ENCODE measurements at regions not wholly inside any gene's neighbourhood (a gene's known extent, or its start where the extent isn't known, plus 50 kb on each side); places are given as distances from the start of the nearest gene placed in this dataset.

DNA sequence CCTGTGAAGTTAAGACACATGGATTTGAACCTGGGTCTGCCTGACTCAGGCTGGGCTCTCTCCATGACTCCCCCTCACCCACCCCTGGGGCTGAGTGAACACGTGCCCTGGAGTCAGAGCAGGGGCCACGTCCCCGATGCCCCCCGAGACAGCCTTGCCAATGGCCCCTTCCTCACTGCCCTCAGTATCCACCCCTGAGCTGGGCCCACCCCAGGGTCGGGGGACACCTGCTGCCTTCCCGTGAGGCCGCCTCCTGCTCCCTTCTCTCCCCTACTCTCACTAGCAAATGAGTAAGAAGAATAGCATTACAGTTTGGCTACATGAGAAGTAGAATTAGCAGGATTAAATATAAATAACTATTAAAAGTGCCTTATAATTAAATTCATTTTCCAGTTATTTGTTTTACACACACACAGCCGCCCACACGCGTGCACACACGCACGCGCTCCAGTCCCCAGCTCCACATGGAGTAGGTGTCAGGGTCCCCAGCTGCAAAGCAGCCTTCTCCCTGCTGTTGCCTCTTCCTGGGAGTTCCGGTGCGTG, 117.4 kb upstream of the LINGO1 start:
- Histone ChIP-seq H4K20me1 (ENCODE audit: insufficient read depth) (no peaks in the 10 kb centered on the region), H3K9me3 (ENCODE audit: low read length) (no peaks in the 10 kb centered on the region), H2AFZ (ENCODE audit: low read depth, low read length) (no peak overlapping the region), H3K4me2 (ENCODE audit: low read length) (no peak overlapping the region), H3F3A (ENCODE audit: insufficient read depth, low read length, poor library complexity, severe bottlenecking) (no peaks in the 10 kb centered on the region), H3K9me2 (ENCODE audit: insufficient read depth, low read length) (no peaks in the 10 kb centered on the region), H3K27ac (ENCODE audit: low read length) (no peak overlapping the region), H3K27me3 (ENCODE audit: insufficient read depth, low read depth, low read length) (no peaks in the 10 kb centered on the region), H3K79me2 (replicated peaks; ENCODE audit: insufficient read depth, low read length) (no peaks in the 10 kb centered on the region), H3K9ac (ENCODE audit: low read length) (no peak overlapping the region), H3K36me3 (ENCODE audit: insufficient read depth, low read length) (no peaks in the 10 kb centered on the region), H3K4me3 (ENCODE audit: low read length) (no peak overlapping the region)
- TF ChIP-seq EP300 (conservative IDR thresholded peaks at IDR 0.05; ENCODE audit: poor library complexity, severe bottlenecking) = no peak
- TF ChIP-seq SMC3 (conservative IDR thresholded peaks at IDR 0.05; ENCODE audit: poor library complexity) = no peak
- no peak for TF ChIP-seq TAF1 (IDR thresholded peaks at IDR 0.05; ENCODE audit: low read depth)
- TF ChIP-seq, protein P1, sequence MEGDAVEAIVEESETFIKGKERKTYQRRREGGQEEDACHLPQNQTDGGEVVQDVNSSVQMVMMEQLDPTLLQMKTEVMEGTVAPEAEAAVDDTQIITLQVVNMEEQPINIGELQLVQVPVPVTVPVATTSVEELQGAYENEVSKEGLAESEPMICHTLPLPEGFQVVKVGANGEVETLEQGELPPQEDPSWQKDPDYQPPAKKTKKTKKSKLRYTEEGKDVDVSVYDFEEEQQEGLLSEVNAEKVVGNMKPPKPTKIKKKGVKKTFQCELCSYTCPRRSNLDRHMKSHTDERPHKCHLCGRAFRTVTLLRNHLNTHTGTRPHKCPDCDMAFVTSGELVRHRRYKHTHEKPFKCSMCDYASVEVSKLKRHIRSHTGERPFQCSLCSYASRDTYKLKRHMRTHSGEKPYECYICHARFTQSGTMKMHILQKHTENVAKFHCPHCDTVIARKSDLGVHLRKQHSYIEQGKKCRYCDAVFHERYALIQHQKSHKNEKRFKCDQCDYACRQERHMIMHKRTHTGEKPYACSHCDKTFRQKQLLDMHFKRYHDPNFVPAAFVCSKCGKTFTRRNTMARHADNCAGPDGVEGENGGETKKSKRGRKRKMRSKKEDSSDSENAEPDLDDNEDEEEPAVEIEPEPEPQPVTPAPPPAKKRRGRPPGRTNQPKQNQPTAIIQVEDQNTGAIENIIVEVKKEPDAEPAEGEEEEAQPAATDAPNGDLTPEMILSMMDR (IDR thresholded peaks at IDR 0.05; ENCODE audit: poor library complexity, severe bottlenecking) = no peak
- TF ChIP-seq RAD21 (conservative IDR thresholded peaks at IDR 0.05) = no peak
- no peak for TF ChIP-seq MXI1 (conservative IDR thresholded peaks at IDR 0.05; ENCODE audit: poor library complexity, severe bottlenecking)
- no peak for TF ChIP-seq EZH2 (IDR thresholded peaks at IDR 0.05; ENCODE audit: borderline replicate concordance, insufficient read depth, low read length, poor library complexity, severe bottlenecking)
- TF ChIP-seq POLR2AphosphoS5 (IDR thresholded peaks at IDR 0.05) = no peak
- TF ChIP-seq, protein P2, sequence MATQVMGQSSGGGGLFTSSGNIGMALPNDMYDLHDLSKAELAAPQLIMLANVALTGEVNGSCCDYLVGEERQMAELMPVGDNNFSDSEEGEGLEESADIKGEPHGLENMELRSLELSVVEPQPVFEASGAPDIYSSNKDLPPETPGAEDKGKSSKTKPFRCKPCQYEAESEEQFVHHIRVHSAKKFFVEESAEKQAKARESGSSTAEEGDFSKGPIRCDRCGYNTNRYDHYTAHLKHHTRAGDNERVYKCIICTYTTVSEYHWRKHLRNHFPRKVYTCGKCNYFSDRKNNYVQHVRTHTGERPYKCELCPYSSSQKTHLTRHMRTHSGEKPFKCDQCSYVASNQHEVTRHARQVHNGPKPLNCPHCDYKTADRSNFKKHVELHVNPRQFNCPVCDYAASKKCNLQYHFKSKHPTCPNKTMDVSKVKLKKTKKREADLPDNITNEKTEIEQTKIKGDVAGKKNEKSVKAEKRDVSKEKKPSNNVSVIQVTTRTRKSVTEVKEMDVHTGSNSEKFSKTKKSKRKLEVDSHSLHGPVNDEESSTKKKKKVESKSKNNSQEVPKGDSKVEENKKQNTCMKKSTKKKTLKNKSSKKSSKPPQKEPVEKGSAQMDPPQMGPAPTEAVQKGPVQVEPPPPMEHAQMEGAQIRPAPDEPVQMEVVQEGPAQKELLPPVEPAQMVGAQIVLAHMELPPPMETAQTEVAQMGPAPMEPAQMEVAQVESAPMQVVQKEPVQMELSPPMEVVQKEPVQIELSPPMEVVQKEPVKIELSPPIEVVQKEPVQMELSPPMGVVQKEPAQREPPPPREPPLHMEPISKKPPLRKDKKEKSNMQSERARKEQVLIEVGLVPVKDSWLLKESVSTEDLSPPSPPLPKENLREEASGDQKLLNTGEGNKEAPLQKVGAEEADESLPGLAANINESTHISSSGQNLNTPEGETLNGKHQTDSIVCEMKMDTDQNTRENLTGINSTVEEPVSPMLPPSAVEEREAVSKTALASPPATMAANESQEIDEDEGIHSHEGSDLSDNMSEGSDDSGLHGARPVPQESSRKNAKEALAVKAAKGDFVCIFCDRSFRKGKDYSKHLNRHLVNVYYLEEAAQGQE (IDR thresholded peaks at IDR 0.05; ENCODE audit: borderline replicate concordance) = no peak

DNA sequence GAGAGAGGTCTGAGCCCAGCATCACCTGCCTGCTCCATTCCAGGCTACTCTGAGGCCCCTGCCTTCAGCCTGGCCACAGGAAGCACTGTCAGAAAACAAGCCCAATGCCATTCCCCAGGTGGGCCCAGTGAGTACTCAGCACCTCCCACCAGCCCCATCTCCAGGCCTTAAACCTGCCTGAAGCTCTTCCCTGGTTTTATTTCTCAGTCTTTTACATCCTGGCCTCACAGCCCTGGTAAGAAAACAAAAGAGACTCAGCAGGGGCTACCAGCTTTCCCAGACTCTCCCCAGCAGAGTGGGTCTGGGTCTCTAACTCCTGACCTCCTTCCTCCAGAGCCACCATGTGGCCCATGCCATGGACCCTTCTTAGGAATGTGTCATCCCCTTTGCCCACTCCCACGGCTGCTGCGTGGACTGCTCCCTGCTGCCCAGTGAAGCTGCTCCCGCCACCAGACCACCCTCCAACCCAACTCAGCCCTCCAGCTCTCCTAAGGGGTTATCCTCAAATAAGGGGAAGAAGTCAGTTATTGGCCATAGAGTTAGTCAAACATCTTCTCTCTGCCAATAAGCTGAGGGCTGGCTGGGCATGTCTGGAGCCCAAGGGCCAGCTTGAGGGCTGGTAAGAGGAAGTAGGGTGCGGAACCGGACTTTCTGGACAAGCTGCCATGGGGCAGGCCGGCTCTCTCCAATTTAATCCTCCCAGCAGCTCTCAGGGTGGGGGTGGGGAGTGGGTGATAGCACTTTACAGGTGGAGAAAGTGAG, 116.7 kb upstream of the LINGO1 start:
- H3K9me2 ChIP-seq (ENCODE audit: insufficient read depth, low read length) = no peaks in the 10 kb centered on the region
- no peaks in the 10 kb centered on the region for H4K20me1 ChIP-seq (ENCODE audit: insufficient read depth)
- no peaks in the 10 kb centered on the region for H3K9me3 ChIP-seq (ENCODE audit: low read length)
- H3K27me3 ChIP-seq (ENCODE audit: insufficient read depth, low read depth, low read length) = no peaks in the 10 kb centered on the region
- H3K4me2 ChIP-seq (ENCODE audit: low read length) = no peak overlapping the region
- no peaks in the 10 kb centered on the region for H3K36me3 ChIP-seq (ENCODE audit: insufficient read depth, low read length)
- no peak overlapping the region for H3K4me3 ChIP-seq (ENCODE audit: low read length)
- H3F3A ChIP-seq (ENCODE audit: insufficient read depth, low read length, poor library complexity, severe bottlenecking) = no peaks in the 10 kb centered on the region
- H2AFZ ChIP-seq (ENCODE audit: low read depth, low read length) = no peak overlapping the region
- H3K27ac ChIP-seq (ENCODE audit: low read length) = no peak overlapping the region
- no peak for TF ChIP-seq EP300 (conservative IDR thresholded peaks at IDR 0.05; ENCODE audit: poor library complexity, severe bottlenecking)
- TF ChIP-seq, protein P2 (IDR thresholded peaks at IDR 0.05; ENCODE audit: borderline replicate concordance) = no peak
- TF ChIP-seq, protein P1 (IDR thresholded peaks at IDR 0.05; ENCODE audit: poor library complexity, severe bottlenecking) = no peak
- no peak for TF ChIP-seq POLR2AphosphoS5 (IDR thresholded peaks at IDR 0.05)
- no peak for TF ChIP-seq RAD21 (conservative IDR thresholded peaks at IDR 0.05)
- TF ChIP-seq MXI1 (conservative IDR thresholded peaks at IDR 0.05; ENCODE audit: poor library complexity, severe bottlenecking) = no peak
- no peak for TF ChIP-seq TAF1 (IDR thresholded peaks at IDR 0.05; ENCODE audit: low read depth)
- TF ChIP-seq EZH2 (IDR thresholded peaks at IDR 0.05; ENCODE audit: borderline replicate concordance, insufficient read depth, low read length, poor library complexity, severe bottlenecking) = no peak
- no peak for TF ChIP-seq SMC3 (conservative IDR thresholded peaks at IDR 0.05; ENCODE audit: poor library complexity)
- H3K9ac ChIP-seq (ENCODE audit: low read length) = no peak overlapping the region
- H3K79me2 ChIP-seq (replicated peaks; ENCODE audit: insufficient read depth, low read length) = no peaks in the 10 kb centered on the region

All from neural cell (in vitro differentiated cells).